ENCODE measurements at regions not wholly inside any gene's neighbourhood (a gene's known extent, or its start where the extent isn't known, plus 50 kb on each side); places are given as distances from the start of the nearest gene placed in this dataset.

DNA sequence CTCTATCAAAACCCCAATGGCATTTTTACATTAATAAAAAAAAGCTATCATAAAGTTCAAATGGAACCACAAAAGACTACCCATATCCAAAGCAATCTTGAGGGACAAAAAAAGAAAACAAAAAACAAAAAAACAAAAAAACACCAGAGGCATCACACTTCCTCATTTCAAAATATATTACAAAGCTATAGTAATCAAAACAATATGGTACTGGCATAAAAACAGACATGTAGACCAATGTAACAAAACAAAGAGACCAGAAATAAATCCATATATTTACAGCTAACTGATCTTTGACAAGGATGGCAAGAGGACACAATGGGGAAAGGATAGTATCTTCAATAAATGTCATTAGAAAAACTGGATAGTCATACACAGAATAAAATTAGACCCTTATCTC lies 245.1 kb upstream of the MSX2 start:
- peaks cover 37% of the 10 kb centered on the region for H3K9me3 Mint-ChIP-seq
- H3K27ac Mint-ChIP-seq: no peak overlapping the region
- TF ChIP-seq, protein P1, sequence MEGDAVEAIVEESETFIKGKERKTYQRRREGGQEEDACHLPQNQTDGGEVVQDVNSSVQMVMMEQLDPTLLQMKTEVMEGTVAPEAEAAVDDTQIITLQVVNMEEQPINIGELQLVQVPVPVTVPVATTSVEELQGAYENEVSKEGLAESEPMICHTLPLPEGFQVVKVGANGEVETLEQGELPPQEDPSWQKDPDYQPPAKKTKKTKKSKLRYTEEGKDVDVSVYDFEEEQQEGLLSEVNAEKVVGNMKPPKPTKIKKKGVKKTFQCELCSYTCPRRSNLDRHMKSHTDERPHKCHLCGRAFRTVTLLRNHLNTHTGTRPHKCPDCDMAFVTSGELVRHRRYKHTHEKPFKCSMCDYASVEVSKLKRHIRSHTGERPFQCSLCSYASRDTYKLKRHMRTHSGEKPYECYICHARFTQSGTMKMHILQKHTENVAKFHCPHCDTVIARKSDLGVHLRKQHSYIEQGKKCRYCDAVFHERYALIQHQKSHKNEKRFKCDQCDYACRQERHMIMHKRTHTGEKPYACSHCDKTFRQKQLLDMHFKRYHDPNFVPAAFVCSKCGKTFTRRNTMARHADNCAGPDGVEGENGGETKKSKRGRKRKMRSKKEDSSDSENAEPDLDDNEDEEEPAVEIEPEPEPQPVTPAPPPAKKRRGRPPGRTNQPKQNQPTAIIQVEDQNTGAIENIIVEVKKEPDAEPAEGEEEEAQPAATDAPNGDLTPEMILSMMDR (IDR thresholded peaks at IDR 0.05; ENCODE audit: unreplicated experiment in 3 of 3): no peak
- H3K36me3 Mint-ChIP-seq (ENCODE audit: low read depth): peaks cover 13% of the 10 kb centered on the region
- H3K27me3 Mint-ChIP-seq (ENCODE audit: low read depth): peaks cover 8% of the 10 kb centered on the region
- no peak overlapping the region for H3K4me3 Mint-ChIP-seq
- H3K4me1 Mint-ChIP-seq: no peaks in the 10 kb centered on the region

DNA sequence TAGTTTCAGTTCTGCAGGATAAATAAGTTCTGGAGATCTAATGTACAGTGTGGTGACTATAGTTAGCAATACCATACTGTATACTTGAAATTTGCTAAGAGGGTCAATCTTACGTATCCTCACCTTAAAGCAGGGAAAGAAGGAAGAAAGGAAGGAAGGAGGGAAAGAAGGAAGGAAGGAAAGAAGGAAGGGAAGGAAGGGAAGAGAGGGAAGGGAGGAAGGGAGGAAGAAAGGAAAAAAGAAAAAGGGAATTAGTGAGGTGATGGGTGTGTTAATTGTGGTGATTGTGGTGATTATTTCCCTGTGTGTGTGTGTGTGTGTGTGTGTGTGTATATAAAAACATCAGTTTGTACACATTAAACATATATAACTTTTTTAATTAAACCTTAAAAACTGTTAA lies 242.6 kb upstream of the MSX2 start:
- peaks cover 9% of the 10 kb centered on the region for H3K36me3 Mint-ChIP-seq (ENCODE audit: low read depth)
- TF ChIP-seq, protein P1 (IDR thresholded peaks at IDR 0.05; ENCODE audit: unreplicated experiment in 3 of 3): no peak
- H3K27me3 Mint-ChIP-seq (ENCODE audit: low read depth): peaks cover 8% of the 10 kb centered on the region
- H3K27ac Mint-ChIP-seq: no peak overlapping the region
- no peaks in the 10 kb centered on the region for H3K4me1 Mint-ChIP-seq
- H3K4me3 Mint-ChIP-seq: no peak overlapping the region
- H3K9me3 Mint-ChIP-seq: peaks cover 39% of the 10 kb centered on the region

GRCh38 chr5:174482607-174483024 lies 241.8 kb upstream of the MSX2 start:
- no peak overlapping the region for H3K4me3 Mint-ChIP-seq
- peaks cover 43% of the 10 kb centered on the region for H3K9me3 Mint-ChIP-seq
- H3K36me3 Mint-ChIP-seq (ENCODE audit: low read depth): peaks cover 9% of the 10 kb centered on the region
- TF ChIP-seq, protein P1 (IDR thresholded peaks at IDR 0.05; ENCODE audit: unreplicated experiment in 3 of 3): no peak
- peaks cover 8% of the 10 kb centered on the region for H3K27me3 Mint-ChIP-seq (ENCODE audit: low read depth)
- H3K4me1 Mint-ChIP-seq: no peaks in the 10 kb centered on the region
- H3K27ac Mint-ChIP-seq: no peak overlapping the region

- Mint-ChIP-seq H3K27me3 (ENCODE audit: low read depth) (peaks cover 8% of the 10 kb centered on the region), H3K4me1 (no peaks in the 10 kb centered on the region), H3K36me3 (ENCODE audit: low read depth) (peaks cover 9% of the 10 kb centered on the region), H3K9me3 (peaks cover 39% of the 10 kb centered on the region), H3K27ac (no peak overlapping the region), H3K4me3 (no peak overlapping the region)
- TF ChIP-seq, protein P1 (IDR thresholded peaks at IDR 0.05; ENCODE audit: unreplicated experiment in 3 of 3): no peak
Observed at GRCh38 chr5:174483411-174483810, 241.0 kb upstream of the MSX2 start.

GRCh38 chr5:174489215-174489614 lies 235.2 kb upstream of the MSX2 start:
- Mint-ChIP-seq H3K36me3 (ENCODE audit: low read depth) (no peaks in the 10 kb centered on the region), H3K4me1 (no peaks in the 10 kb centered on the region), H3K9me3 (peaks cover 22% of the 10 kb centered on the region), H3K4me3 (no peak overlapping the region), H3K27me3 (ENCODE audit: low read depth) (peaks cover 8% of the 10 kb centered on the region), H3K27ac (no peak overlapping the region)
- TF ChIP-seq, protein P1 (IDR thresholded peaks at IDR 0.05; ENCODE audit: unreplicated experiment in 3 of 3): no peak

- no peaks in the 10 kb centered on the region for H3K4me1 Mint-ChIP-seq
- TF ChIP-seq, protein P1 (IDR thresholded peaks at IDR 0.05; ENCODE audit: unreplicated experiment in 3 of 3): no peak
- no peaks in the 10 kb centered on the region for H3K36me3 Mint-ChIP-seq (ENCODE audit: low read depth)
- H3K27me3 Mint-ChIP-seq (ENCODE audit: low read depth): peaks cover 8% of the 10 kb centered on the region
- H3K4me3 Mint-ChIP-seq: no peak overlapping the region
- no peak overlapping the region for H3K27ac Mint-ChIP-seq
- peaks cover 17% of the 10 kb centered on the region for H3K9me3 Mint-ChIP-seq
Observed at GRCh38 chr5:174489920-174490597, 234.3 kb upstream of the MSX2 start.

All from nephron (organoid).